ENCODE measurements at regions not wholly inside any gene's neighbourhood (a gene's known extent, or its start where the extent isn't known, plus 50 kb on each side); places are given as distances from the start of the nearest gene placed in this dataset.

DNA sequence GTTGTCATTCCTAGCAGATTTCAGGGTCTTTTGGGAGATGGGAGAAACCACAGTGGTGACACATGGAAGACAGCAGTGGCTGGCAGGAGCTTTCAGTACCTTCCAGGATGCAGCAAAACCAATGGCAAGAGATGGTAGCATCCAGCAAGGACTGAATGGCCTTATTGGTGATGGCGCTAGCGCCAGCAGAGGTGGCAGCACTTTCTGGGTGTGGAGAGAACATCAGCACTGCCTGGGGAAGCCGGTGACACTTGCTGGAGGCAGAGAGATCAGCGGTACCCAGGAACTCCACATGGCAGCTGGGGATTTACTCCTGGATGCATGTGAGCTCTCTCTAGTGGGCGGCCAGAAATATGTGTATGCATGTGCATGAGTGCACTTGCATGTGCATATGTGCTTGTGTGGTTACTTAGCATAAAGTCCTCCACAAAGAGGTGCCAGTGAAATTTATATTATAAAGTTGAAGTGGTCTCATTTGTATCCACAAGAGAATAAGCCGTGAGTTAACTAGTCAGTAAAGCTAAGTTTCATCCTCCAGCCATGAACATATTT lies 364.7 kb downstream of the LMX1A start (continued):
- TF ChIP-seq, protein P1, sequence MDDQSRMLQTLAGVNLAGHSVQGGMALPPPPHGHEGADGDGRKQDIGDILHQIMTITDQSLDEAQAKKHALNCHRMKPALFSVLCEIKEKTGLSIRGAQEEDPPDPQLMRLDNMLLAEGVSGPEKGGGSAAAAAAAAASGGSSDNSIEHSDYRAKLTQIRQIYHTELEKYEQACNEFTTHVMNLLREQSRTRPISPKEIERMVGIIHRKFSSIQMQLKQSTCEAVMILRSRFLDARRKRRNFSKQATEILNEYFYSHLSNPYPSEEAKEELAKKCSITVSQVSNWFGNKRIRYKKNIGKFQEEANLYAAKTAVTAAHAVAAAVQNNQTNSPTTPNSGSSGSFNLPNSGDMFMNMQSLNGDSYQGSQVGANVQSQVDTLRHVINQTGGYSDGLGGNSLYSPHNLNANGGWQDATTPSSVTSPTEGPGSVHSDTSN (IDR thresholded peaks at IDR 0.05): no peak
- TF ChIP-seq MXI1 (IDR thresholded peaks at IDR 0.05; ENCODE audit: low read depth, low read length): no peak

GRCh38 chr1:164983023-164983650 lies 373.4 kb downstream of the LMX1A start:
- H3K27ac ChIP-seq (ENCODE audit: low read depth in 2 of 2, low read length in 1 of 2): no peak overlapping the region
- TF ChIP-seq EZH2phosphoT487 (IDR thresholded peaks at IDR 0.05; ENCODE audit: borderline replicate concordance, low read depth) (no peak), TCF12 (IDR thresholded peaks at IDR 0.05) (no peak), FOSL2 (IDR thresholded peaks at IDR 0.05; ENCODE audit: borderline replicate concordance, low read depth) (no peak), SMC3 (IDR thresholded peaks at IDR 0.05; ENCODE audit: low read depth, low read length) (no peak), MXI1 (IDR thresholded peaks at IDR 0.05; ENCODE audit: low read depth, low read length) (no peak), FOXM1 (IDR thresholded peaks at IDR 0.05; ENCODE audit: low read depth) (no peak), CHD2 (IDR thresholded peaks at IDR 0.05; ENCODE audit: low read length, partially characterized antibody) (no peak), FOXJ3 (CRISPR knock-in tag; IDR thresholded peaks at IDR 0.05) (no peak)
- no peak overlapping the region for H3K9ac ChIP-seq
- H3F3A ChIP-seq (replicated peaks; ENCODE audit: insufficient read depth): no peaks in the 10 kb centered on the region
- H3K36me3 ChIP-seq (replicated peaks in 1 of 2; ENCODE audit: control insufficient read depth in 1 of 2, insufficient read depth in 2 of 2, low read length in 1 of 2): no peaks in the 10 kb centered on the region
- H2AFZ ChIP-seq (ENCODE audit: low read depth): no peak overlapping the region
- H3K4me3 ChIP-seq (ENCODE audit: low read depth in 2 of 2, low read length in 1 of 2): no peak overlapping the region
- ChIA-PET CTCF (interaction anchor here (0.6 kb wide), 1 partner anchor 339 kb away, joined by 3 read pairs; no protein-coding TSS in a partner anchor), POLR2A (no interaction called here)
- H3K79me2 ChIP-seq (ENCODE audit: insufficient read depth): no peaks in the 10 kb centered on the region
- 13% methylated on average over 3 of the region's 3 CpGs for WGBS (ENCODE audit: low lambda C conversion rate)
- H3K27me3 ChIP-seq (ENCODE audit: insufficient read depth): no peaks in the 10 kb centered on the region
- 0 out of 2 replicates have a peak, but pooled peaks cover 2% of the 10 kb centered on the region for H4K20me1 ChIP-seq (ENCODE audit: insufficient read depth)
- H3K9me2 ChIP-seq: no peaks in the 10 kb centered on the region
- no peaks in the 10 kb centered on the region for H3K9me3 ChIP-seq
- no peak for DNase-seq
- H3K4me2 ChIP-seq: no peak overlapping the region
- no peaks in the 10 kb centered on the region for H3K4me1 ChIP-seq (ENCODE audit: control insufficient read depth in 1 of 2, insufficient read depth in 2 of 2, low read depth in 1 of 2, low read length in 1 of 2)

DNA sequence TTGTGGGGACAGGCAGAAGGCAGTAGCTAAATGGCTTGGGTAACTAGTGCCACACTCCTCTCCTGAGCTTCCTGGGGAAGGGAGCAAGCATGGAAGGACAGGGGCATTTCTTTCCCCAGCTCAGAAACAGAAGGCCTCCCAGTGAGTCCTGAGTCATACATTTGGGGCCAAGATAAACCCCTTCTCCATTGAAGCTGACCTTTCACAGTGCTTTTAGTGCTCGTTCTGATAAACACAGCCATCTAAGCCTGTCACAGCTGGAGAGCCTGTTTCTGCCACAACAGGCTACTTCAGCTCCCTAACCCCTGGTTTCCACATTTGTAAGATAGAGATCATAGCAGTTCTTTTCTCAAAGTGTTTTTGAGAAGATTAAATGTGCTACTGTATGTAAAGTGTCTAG lies 374.0 kb downstream of the LMX1A start:
- Histone ChIP-seq H3F3A (replicated peaks; ENCODE audit: insufficient read depth) (no peaks in the 10 kb centered on the region), H2AFZ (ENCODE audit: low read depth) (no peak overlapping the region)
- 6% methylated on average over 1 of the region's 1 CpG for WGBS (ENCODE audit: low lambda C conversion rate)
- TF ChIP-seq IRF3 (IDR thresholded peaks at IDR 0.05; ENCODE audit: low read depth, low read length) (no peak), TCF12 (IDR thresholded peaks at IDR 0.05) (no peak), SIN3A (IDR thresholded peaks at IDR 0.05; ENCODE audit: borderline replicate concordance, low read depth, low read length) (no peak), GATA2 (CRISPR knock-in tag; IDR thresholded peaks at IDR 0.05) (no peak), GABPA (IDR thresholded peaks at IDR 0.05; ENCODE audit: low read depth) (no peak), TAF1 (IDR thresholded peaks at IDR 0.05; ENCODE audit: borderline replicate concordance, low read depth, low read length) (no peak), TEAD4 (IDR thresholded peaks at IDR 0.05; ENCODE audit: borderline replicate concordance, insufficient read depth) (no peak), RAD21 (IDR thresholded peaks at IDR 0.05; ENCODE audit: low read length) (no peak), RXRA (IDR thresholded peaks at IDR 0.05; ENCODE audit: borderline replicate concordance, low read depth) (no peak), CHD2 (IDR thresholded peaks at IDR 0.05; ENCODE audit: low read length, partially characterized antibody) (no peak), MEF2A (IDR thresholded peaks at IDR 0.05; ENCODE audit: borderline replicate concordance, low read depth) (no peak), RFX5 (IDR thresholded peaks at IDR 0.05; ENCODE audit: low read length) (no peak), JUND (IDR thresholded peaks at IDR 0.05) (no peak)
- TF ChIP-seq, protein P1 (IDR thresholded peaks at IDR 0.05): no peak
- TF ChIP-seq, protein P2, sequence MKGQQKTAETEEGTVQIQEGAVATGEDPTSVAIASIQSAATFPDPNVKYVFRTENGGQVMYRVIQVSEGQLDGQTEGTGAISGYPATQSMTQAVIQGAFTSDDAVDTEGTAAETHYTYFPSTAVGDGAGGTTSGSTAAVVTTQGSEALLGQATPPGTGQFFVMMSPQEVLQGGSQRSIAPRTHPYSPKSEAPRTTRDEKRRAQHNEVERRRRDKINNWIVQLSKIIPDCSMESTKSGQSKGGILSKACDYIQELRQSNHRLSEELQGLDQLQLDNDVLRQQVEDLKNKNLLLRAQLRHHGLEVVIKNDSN (IDR thresholded peaks at IDR 0.05; ENCODE audit: borderline replicate concordance, low read depth): no peak
- TF ChIP-seq, protein P3, sequence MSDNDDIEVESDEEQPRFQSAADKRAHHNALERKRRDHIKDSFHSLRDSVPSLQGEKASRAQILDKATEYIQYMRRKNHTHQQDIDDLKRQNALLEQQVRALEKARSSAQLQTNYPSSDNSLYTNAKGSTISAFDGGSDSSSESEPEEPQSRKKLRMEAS (IDR thresholded peaks at IDR 0.05; ENCODE audit: low read depth): no peak

More for the DNA sequence above, 374.0 kb downstream of the LMX1A start:
- ChIA-PET POLR2A (no interaction called here), CTCF (no interaction called here)
- Histone ChIP-seq H3K9me3 (no peaks in the 10 kb centered on the region), H3K79me2 (ENCODE audit: insufficient read depth) (no peaks in the 10 kb centered on the region), H3K9me2 (no peaks in the 10 kb centered on the region), H3K4me1 (ENCODE audit: control insufficient read depth in 1 of 2, insufficient read depth in 2 of 2, low read depth in 1 of 2, low read length in 1 of 2) (no peaks in the 10 kb centered on the region), H4K20me1 (ENCODE audit: insufficient read depth) (0 out of 2 replicates have a peak, but pooled peaks cover 2% of the 10 kb centered on the region), H3K27me3 (ENCODE audit: insufficient read depth) (no peaks in the 10 kb centered on the region), H3K4me2 (no peak overlapping the region), H3K9ac (no peak overlapping the region), H3K27ac (ENCODE audit: low read depth in 2 of 2, low read length in 1 of 2) (no peak overlapping the region), H3K36me3 (replicated peaks in 1 of 2; ENCODE audit: control insufficient read depth in 1 of 2, insufficient read depth in 2 of 2, low read length in 1 of 2) (no peaks in the 10 kb centered on the region), H3K4me3 (ENCODE audit: low read depth in 2 of 2, low read length in 1 of 2) (no peak overlapping the region)
- DNase-seq: no peak
